WI38 (cell line): ENCODE measurements at regions not wholly inside any gene's neighbourhood (a gene's known extent, or its start where the extent isn't known, plus 50 kb on each side); places are given as distances from the start of the nearest gene placed in this dataset.

Experiments
- H3K4me3 ChIP-seq: 2 replicates; pipeline ENCODE4 v1.5.1; 2011; ENCODE audit warnings: low read depth, mild to moderate bottlenecking, control low read depth, low read length
- TF ChIP-seq, protein P1 (sequence below): IDR thresholded peaks from 2 replicates; pipeline ENCODE4 v1.5.1; 2012; ENCODE audit warnings: low read depth, mild to moderate bottlenecking, control low read depth, low read length

DNA sequence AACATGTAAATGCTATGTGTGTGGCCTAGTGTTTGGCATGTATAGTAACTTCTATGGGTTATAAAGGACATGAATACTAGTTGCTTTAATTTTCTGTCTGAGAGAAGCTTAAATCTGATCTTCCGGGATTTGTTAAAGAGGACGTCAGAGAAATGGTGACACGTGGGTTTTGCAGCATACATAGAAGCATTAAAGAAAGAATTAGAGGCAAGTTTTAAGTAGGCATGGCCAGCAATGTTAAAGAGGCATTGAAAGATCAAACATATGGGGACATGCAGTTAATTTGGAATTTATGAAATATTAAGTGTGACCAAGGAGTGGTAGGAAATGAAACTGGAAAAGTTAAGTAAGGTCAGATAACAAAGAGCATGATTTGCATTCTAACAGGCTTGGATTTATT, 311.4 kb upstream of the RIOK2 start:
- TF ChIP-seq, protein P1, sequence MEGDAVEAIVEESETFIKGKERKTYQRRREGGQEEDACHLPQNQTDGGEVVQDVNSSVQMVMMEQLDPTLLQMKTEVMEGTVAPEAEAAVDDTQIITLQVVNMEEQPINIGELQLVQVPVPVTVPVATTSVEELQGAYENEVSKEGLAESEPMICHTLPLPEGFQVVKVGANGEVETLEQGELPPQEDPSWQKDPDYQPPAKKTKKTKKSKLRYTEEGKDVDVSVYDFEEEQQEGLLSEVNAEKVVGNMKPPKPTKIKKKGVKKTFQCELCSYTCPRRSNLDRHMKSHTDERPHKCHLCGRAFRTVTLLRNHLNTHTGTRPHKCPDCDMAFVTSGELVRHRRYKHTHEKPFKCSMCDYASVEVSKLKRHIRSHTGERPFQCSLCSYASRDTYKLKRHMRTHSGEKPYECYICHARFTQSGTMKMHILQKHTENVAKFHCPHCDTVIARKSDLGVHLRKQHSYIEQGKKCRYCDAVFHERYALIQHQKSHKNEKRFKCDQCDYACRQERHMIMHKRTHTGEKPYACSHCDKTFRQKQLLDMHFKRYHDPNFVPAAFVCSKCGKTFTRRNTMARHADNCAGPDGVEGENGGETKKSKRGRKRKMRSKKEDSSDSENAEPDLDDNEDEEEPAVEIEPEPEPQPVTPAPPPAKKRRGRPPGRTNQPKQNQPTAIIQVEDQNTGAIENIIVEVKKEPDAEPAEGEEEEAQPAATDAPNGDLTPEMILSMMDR = no peak
- H3K4me3 ChIP-seq = no peak overlapping the region

DNA sequence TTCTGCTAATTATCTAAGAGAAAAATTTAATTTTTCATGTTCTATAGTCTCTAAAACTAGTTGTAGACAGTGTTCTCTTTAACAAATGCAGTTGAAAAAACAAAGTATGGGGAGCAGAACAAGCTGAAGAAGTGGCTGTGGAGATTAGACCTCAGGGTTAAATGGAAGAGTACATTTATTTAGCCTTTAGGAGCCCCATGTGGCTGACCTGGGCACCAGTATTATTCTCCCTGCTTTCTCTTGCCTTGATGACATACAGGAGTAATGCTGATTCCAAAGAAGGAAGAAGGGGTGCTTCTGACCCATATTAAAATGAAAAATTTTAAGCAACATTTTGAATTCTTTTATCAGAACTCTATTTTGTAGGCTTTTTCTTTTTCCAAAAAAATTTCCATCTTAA, 312.3 kb upstream of the RIOK2 start:
- TF ChIP-seq, protein P1 = no peak
- no peak overlapping the region for H3K4me3 ChIP-seq

DNA sequence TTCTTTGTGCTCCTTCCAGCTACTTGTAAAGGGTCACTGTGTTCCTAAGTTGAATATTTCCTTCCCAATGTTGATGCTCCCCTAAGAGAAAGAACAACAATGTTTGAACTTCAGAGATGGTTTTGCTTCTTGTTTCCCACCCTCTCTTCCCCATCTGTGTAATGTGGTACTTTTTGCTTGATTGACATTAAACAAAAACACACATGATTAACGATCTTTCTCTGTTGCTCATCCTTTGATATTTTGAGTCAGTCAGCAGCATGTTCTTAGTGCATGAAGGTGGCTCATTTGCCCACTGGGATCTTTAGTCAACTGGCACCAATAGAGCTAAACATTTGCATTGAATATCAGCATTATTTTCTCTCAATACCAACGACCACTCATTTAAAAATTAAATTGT, 313.0 kb upstream of the RIOK2 start:
- TF ChIP-seq, protein P1 = no peak
- H3K4me3 ChIP-seq = no peak overlapping the region

DNA sequence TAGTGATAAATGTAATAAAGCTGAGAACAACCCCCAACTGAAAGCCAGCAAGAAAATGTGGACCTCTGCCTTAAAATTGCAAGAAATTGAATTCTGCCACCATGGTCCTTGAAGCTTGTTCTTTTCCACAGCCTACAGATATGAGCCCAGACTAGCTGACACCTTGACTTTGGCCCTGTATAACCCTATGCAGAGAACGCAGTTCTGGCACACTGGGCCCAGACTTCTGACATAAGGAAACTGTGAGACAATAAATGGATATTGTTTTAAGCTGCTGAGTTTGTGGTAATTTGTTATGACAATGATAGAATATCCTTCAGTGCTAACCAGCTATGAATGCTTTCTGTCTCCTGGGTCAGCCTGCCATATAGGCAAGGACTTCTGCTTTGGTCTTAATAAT, 315.6 kb upstream of the RIOK2 start:
- TF ChIP-seq, protein P1 = no peak
- no peak overlapping the region for H3K4me3 ChIP-seq

DNA sequence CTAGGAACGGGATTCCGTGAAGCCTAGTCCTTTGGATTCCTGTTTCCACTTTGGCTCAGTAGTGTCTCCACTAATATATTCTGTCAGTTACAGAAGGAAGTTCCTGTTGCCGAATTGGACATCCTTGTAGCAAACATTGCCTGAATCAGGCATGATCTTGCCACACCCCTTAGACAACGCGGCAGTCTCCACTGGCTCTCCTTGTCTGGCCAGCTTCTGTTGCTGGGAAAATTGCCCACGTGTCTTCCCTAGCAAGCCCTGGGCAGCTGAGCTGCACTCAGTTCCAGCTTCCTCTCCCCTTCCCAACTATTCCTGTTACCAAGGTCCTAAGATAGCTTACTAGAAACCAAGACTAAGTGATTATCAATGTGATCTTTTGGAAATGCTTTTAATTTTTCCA, 316.6 kb upstream of the RIOK2 start:
- H3K4me3 ChIP-seq = no peak overlapping the region
- TF ChIP-seq, protein P1 = no peak

DNA sequence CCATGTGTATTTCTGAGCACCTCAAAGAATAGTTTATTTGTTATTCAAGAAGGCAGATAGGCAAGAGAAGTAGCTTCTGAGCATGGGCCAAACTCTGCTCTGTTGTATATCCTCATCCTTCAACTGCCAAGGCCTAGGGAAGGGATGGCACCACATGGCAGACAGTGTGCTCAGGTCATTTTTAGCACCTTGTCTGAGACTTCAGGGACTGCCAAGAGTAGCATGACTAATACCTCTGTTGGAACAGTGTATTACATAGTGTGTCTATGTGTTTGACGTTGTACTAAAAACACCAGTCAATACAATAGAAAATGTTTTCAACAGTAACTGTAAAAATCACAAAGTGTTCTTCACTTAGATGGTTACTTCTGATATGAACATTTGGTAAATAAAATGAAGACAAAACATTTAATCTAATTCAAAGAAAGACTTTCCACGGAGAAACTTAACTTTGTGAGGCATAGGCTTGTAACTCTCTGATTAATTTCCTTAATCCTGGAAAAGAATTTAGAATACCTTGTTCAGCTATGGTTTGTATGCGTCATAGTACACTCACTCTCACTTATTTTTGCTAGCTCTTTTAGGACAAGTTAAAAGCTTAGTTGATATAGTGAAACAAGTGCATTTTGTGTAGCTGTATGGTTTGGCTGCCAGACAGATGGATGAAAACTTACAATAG, 318.4 kb upstream of the RIOK2 start:
- no peak overlapping the region for H3K4me3 ChIP-seq
- TF ChIP-seq, protein P1 = no peak

DNA sequence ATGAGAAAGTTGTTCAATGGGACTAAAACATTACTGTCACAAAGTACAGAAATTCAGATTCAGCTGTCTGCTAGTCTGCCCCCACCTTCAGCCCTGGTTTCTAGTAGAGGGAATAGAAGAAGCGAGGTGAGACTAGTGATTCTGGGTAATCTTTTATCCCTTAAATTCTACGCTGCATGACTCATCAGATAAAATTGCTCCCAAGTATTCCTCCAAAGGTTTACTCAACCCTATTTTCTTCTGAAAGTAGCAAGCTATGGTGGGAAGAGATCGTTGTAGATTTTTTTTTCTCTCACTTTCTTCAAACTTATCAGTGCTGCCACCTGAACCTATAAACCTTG, 318.9 kb upstream of the RIOK2 start:
- no peak overlapping the region for H3K4me3 ChIP-seq
- TF ChIP-seq, protein P1 = no peak
